Neural cell (in vitro differentiated cells): ENCODE measurements at regions not wholly inside any gene's neighbourhood (a gene's known extent, or its start where the extent isn't known, plus 50 kb on each side); places are given as distances from the start of the nearest gene placed in this dataset.

Experiments used
- EP300 ChIP-seq: fragments of 450-650 bp; conservative IDR thresholded peaks from 2 replicates; pipeline ENCODE4 v1.6.1; 2014; ENCODE audit warnings: antibody characterized with exemption, mild to moderate bottlenecking, moderate library complexity; ENCODE audit not compliant: poor library complexity, severe bottlenecking
- TF ChIP-seq, protein P1 (sequence below): IDR thresholded peaks from 2 replicates; pipeline ENCODE4 v1.6.1; 2012; ENCODE audit warnings: borderline replicate concordance

DNA sequence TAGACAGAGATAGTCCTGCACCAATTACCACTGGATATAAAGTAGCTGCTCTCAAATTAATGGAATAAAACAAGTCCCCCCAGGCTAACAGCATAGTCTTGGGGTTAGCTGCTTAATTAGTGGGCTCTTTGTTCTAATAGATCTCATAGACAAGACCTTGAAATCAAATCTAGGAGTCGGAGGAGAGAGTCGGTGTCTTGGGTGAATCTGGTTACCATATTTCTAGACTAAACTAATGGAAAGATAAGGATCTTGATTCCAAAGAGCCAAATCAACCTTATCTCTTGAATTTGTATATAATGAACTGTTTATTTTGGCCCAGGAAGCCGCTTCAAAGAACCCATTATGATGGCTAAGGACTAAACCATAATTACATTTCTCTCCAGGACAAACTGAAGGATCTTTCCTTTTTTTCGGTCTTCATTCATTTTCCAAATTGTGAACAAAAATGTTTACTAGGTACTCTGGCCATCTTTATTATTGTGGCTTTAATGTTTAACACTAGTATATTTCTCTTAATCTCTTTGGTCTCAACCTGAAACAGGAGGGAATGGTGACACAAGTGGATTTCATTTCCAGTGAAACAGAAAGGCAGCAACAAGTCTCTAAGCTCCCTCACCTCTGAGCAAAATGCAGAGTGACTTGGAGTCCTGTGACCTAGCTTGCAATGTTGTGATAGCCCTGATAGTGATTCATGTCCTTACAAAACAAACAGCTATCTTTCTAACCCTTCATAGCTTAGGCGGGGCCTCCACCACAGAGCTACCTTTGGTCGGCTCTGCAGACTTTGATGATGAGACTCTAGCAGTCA lies 137.9 kb upstream of the PARD3B start:
- TF ChIP-seq, protein P1, sequence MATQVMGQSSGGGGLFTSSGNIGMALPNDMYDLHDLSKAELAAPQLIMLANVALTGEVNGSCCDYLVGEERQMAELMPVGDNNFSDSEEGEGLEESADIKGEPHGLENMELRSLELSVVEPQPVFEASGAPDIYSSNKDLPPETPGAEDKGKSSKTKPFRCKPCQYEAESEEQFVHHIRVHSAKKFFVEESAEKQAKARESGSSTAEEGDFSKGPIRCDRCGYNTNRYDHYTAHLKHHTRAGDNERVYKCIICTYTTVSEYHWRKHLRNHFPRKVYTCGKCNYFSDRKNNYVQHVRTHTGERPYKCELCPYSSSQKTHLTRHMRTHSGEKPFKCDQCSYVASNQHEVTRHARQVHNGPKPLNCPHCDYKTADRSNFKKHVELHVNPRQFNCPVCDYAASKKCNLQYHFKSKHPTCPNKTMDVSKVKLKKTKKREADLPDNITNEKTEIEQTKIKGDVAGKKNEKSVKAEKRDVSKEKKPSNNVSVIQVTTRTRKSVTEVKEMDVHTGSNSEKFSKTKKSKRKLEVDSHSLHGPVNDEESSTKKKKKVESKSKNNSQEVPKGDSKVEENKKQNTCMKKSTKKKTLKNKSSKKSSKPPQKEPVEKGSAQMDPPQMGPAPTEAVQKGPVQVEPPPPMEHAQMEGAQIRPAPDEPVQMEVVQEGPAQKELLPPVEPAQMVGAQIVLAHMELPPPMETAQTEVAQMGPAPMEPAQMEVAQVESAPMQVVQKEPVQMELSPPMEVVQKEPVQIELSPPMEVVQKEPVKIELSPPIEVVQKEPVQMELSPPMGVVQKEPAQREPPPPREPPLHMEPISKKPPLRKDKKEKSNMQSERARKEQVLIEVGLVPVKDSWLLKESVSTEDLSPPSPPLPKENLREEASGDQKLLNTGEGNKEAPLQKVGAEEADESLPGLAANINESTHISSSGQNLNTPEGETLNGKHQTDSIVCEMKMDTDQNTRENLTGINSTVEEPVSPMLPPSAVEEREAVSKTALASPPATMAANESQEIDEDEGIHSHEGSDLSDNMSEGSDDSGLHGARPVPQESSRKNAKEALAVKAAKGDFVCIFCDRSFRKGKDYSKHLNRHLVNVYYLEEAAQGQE, result no peak
- no peak for TF ChIP-seq EP300
